Femur (tissue), 1 donor: ENCODE measurements at regions not wholly inside any gene's neighbourhood (a gene's known extent, or its start where the extent isn't known, plus 50 kb on each side); places are given as distances from the start of the nearest gene placed in this dataset.
A peak's percentile ranks its signal among the peaks of the same experiment; 100 is the strongest.

Experiments used
- DNase-seq: peaks from one replicate; pipeline ENCODE4 v3.0.0-alpha.2; 2017

GRCh38 chr7:91636728-91637127 is 243.8 kb downstream of the MTERF1 start:
- DNase-seq: no peak

GRCh38 chr7:91644256-91644655 is 236.2 kb downstream of the MTERF1 start:
- DNase-seq: no peak

GRCh38 chr7:91645542-91645941 is 235.0 kb downstream of the MTERF1 start:
- no peak for DNase-seq

GRCh38 chr7:91651986-91652385 is 228.5 kb downstream of the MTERF1 start:
- no peak for DNase-seq

GRCh38 chr7:91653286-91653685 is 227.2 kb downstream of the MTERF1 start:
- DNase-seq: no peak

GRCh38 chr7:91655656-91656055 is 224.8 kb downstream of the MTERF1 start:
- DNase-seq: no peak

- peak; percentile 67 for DNase-seq
These were observed 223.7 kb downstream of the MTERF1 start for GRCh38 chr7:91656541-91657482.

- peak; percentile 59 for DNase-seq
These were observed 222.9 kb downstream of the MTERF1 start for GRCh38 chr7:91657483-91658071.

GRCh38 chr7:91659096-91659495 is 221.4 kb downstream of the MTERF1 start:
- no peak for DNase-seq

GRCh38 chr7:91660734-91661356 is 219.7 kb downstream of the MTERF1 start:
- DNase-seq: no peak

GRCh38 chr7:91661727-91662126 is 218.8 kb downstream of the MTERF1 start:
- DNase-seq: no peak

- DNase-seq: no peak
These were observed 212.3 kb downstream of the MTERF1 start for GRCh38 chr7:91668217-91668616.

- no peak for DNase-seq
These were observed 209.3 kb downstream of the MTERF1 start for GRCh38 chr7:91671245-91671644.

GRCh38 chr7:91674470-91674869 is 206.0 kb downstream of the MTERF1 start:
- DNase-seq: no peak

GRCh38 chr7:91681718-91682117 is 198.8 kb downstream of the MTERF1 start:
- DNase-seq: no peak

GRCh38 chr7:91683823-91684222 is 196.7 kb downstream of the MTERF1 start:
- no peak for DNase-seq

GRCh38 chr7:91685544-91685943 is 195.0 kb downstream of the MTERF1 start:
- DNase-seq: no peak

- DNase-seq: no peak
These were observed 189.9 kb downstream of the MTERF1 start for GRCh38 chr7:91690541-91691070.

GRCh38 chr7:91691865-91692264 is 188.6 kb downstream of the MTERF1 start:
- DNase-seq: no peak

- DNase-seq: no peak
These were observed 187.7 kb downstream of the MTERF1 start for GRCh38 chr7:91692800-91693199.

GRCh38 chr7:91694351-91694841 is 186.1 kb downstream of the MTERF1 start:
- peak; percentile 39 for DNase-seq

- no peak for DNase-seq
These were observed 169.6 kb downstream of the MTERF1 start for GRCh38 chr7:91710881-91711280.

GRCh38 chr7:91713669-91714068 is 166.8 kb downstream of the MTERF1 start:
- no peak for DNase-seq
